ENCODE measurements at regions not wholly inside any gene's neighbourhood (a gene's known extent, or its start where the extent isn't known, plus 50 kb on each side); places are given as distances from the start of the nearest gene placed in this dataset.
"Not testable (repeated sequence)": the region's sequence is repeated elsewhere in the genome, so short reads cannot be mapped to it uniquely, and the experiment has no call there.

DNA sequence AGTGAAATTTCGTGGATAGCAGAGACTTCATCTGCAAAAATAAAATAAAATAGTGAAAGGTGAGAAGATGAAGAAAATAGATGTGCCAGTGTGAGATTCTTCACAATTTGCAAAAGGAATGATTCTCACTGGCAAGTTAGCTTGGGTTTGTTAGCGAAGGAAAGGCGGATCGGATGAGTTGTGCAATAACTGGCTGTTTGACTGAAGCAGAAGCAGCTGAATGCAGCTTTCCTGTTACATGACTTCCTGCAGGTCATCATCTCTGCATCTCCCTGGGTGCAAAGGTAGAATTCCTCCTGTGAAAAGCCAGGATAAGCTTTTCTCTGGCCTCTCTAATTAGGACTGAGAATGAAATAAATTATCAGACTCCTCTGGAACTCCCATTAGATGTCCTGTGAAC is 263.1 kb upstream of the CHRM3 start:
- BruUV-seq (replicated peaks) = no TSS peak
- DNase-seq = no peak

DNA sequence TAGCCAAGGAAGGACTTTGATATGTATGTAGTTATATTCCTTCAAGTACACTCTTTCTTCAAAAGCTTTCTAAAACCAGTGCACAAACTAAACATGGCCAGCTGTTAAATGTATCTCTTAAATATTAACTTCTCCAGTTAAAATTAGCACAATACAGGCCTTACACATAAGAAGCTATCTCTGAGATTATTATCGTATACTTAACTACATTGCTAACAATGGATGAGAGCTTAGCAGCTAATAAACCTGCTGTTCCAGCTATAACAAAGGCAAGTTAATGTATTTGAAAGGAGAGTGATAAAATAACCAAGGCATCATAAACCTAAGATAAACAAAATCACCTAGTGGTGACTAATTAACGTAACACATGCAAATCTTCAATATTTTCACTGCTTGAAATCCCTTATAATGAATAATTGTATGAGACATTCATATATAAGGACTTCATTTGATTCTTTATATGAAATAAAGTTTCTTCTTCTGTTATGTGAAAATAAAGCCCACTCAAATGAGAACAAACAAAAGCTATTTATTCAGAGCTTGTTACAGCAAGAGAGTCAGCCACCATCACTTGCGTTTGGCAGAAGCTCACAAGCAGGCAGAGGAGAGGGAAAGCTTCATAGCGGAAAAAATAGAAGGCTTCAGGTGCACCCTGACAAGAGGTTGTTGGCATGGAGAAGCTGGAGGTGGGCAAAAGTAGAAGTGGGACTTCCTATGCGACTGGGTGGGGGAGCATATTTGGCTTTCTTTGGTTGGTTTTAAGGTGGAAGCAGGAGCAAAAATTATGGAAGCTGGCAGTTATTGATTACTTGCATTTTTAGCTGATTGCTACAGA is 274.1 kb upstream of the CHRM3 start:
- CTCF ChIA-PET = no interaction called here
- H3K27me3 ChIP-seq (ENCODE audit: insufficient read depth, low read depth) = peaks cover 12% of the 10 kb centered on the region; the same call in 1 of the 2 replicates
- TF ChIP-seq, protein P1, sequence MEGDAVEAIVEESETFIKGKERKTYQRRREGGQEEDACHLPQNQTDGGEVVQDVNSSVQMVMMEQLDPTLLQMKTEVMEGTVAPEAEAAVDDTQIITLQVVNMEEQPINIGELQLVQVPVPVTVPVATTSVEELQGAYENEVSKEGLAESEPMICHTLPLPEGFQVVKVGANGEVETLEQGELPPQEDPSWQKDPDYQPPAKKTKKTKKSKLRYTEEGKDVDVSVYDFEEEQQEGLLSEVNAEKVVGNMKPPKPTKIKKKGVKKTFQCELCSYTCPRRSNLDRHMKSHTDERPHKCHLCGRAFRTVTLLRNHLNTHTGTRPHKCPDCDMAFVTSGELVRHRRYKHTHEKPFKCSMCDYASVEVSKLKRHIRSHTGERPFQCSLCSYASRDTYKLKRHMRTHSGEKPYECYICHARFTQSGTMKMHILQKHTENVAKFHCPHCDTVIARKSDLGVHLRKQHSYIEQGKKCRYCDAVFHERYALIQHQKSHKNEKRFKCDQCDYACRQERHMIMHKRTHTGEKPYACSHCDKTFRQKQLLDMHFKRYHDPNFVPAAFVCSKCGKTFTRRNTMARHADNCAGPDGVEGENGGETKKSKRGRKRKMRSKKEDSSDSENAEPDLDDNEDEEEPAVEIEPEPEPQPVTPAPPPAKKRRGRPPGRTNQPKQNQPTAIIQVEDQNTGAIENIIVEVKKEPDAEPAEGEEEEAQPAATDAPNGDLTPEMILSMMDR (conservative IDR thresholded peaks at IDR 0.05) = no peak
- no peak for TF ChIP-seq EZH2 (IDR thresholded peaks at IDR 0.05; ENCODE audit: low read depth)
- no peaks in the 10 kb centered on the region for H3K4me1 ChIP-seq (replicated peaks; ENCODE audit: insufficient read depth)
- H3K4me2 ChIP-seq = no peak overlapping the region
- H3K9me3 ChIP-seq (ENCODE audit: insufficient read depth, low read depth) = no peaks in the 10 kb centered on the region
- no peaks in the 10 kb centered on the region for H4K20me1 ChIP-seq (ENCODE audit: insufficient read depth)
- POLR2A ChIA-PET (ENCODE audit: unreplicated experiment) = no interaction called here
- no peak overlapping the region for H3K27ac ChIP-seq
- no peak overlapping the region for H3K4me3 ChIP-seq
- BruUV-seq (replicated peaks) = no TSS peak
- DNase-seq = no peak
- no peak overlapping the region for H2AFZ ChIP-seq
- H3K36me3 ChIP-seq (ENCODE audit: low read depth) = no peaks in the 10 kb centered on the region
- H3F3A ChIP-seq (ENCODE audit: insufficient read depth, low read depth) = no peaks in the 10 kb centered on the region
- intact Hi-C loops (cut with micrococcal nuclease; ENCODE audit: unreplicated experiment) = no loop called here
- H3K9me2 ChIP-seq (ENCODE audit: insufficient read depth) = no peaks in the 10 kb centered on the region
- no peaks in the 10 kb centered on the region for H3K79me2 ChIP-seq (ENCODE audit: low read depth)

More for the DNA sequence above, 263.1 kb upstream of the CHRM3 start:
- Histone ChIP-seq H4K20me1 (ENCODE audit: insufficient read depth) (no peaks in the 10 kb centered on the region), H3K79me2 (ENCODE audit: low read depth) (no peaks in the 10 kb centered on the region), H3F3A (ENCODE audit: insufficient read depth, low read depth) (no peaks in the 10 kb centered on the region), H3K4me3 (no peak overlapping the region), H3K27ac (no peak overlapping the region), H3K9me2 (ENCODE audit: insufficient read depth) (no peaks in the 10 kb centered on the region), H3K36me3 (ENCODE audit: low read depth) (no peaks in the 10 kb centered on the region), H3K9me3 (ENCODE audit: insufficient read depth, low read depth) (no peaks in the 10 kb centered on the region), H3K4me1 (replicated peaks; ENCODE audit: insufficient read depth) (no peaks in the 10 kb centered on the region), H3K4me2 (no peak overlapping the region), H2AFZ (no peak overlapping the region), H3K27me3 (ENCODE audit: insufficient read depth, low read depth) (0 out of 2 replicates have a peak, but pooled peaks cover 10% of the 10 kb centered on the region)
- POLR2A ChIA-PET (ENCODE audit: unreplicated experiment) = no interaction called here
- TF ChIP-seq, protein P1 (conservative IDR thresholded peaks at IDR 0.05) = no peak
- no peak for TF ChIP-seq EZH2 (IDR thresholded peaks at IDR 0.05; ENCODE audit: low read depth)
- CTCF ChIA-PET = no interaction called here
- intact Hi-C loops (cut with micrococcal nuclease; ENCODE audit: unreplicated experiment) = no loop called here

DNA sequence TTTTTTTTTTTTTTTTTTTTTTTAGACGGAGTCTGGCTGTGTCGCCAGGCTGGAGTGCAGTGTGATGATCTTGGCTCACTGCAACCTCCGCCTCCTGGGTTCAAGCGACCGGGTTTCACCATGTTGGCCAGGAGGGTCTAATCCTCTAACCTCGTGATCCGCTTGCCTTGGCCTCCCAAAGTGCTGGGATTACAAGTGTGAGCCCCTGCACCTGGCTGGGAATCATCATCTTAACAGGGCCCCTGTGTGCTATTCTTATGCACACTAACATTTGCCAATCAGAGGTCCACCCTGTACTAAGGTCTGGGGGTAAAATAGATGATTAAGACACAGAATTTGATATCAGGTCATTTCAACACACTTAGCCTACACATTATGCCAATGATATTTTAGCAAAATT is 278.7 kb upstream of the CHRM3 start:
- H3K9me2 ChIP-seq (ENCODE audit: insufficient read depth) = no peaks in the 10 kb centered on the region; the same call in 1 of the 2 replicates
- no peaks in the 10 kb centered on the region for H3F3A ChIP-seq (ENCODE audit: insufficient read depth, low read depth)
- H3K79me2 ChIP-seq (ENCODE audit: low read depth) = no peaks in the 10 kb centered on the region
- POLR2A ChIA-PET (ENCODE audit: unreplicated experiment) = no interaction called here
- no peaks in the 10 kb centered on the region for H4K20me1 ChIP-seq (ENCODE audit: insufficient read depth)
- TF ChIP-seq, protein P1 (conservative IDR thresholded peaks at IDR 0.05) = no peak
- no peak for TF ChIP-seq EZH2 (IDR thresholded peaks at IDR 0.05; ENCODE audit: low read depth)
- H2AFZ ChIP-seq = no peak overlapping the region
- BruUV-seq (replicated peaks) = no TSS peak
- CTCF ChIA-PET = no interaction called here
- no peaks in the 10 kb centered on the region for H3K9me3 ChIP-seq (ENCODE audit: insufficient read depth, low read depth)
- DNase-seq = no peak
- peaks cover 16% of the 10 kb centered on the region; the same call in 1 of the 2 replicates for H3K27me3 ChIP-seq (ENCODE audit: insufficient read depth, low read depth)
- H3K4me1 ChIP-seq (replicated peaks; ENCODE audit: insufficient read depth) = no peaks in the 10 kb centered on the region
- intact Hi-C loops (cut with micrococcal nuclease; ENCODE audit: unreplicated experiment) = no loop called here
- H3K4me3 ChIP-seq = no peak overlapping the region
- no peak overlapping the region for H3K27ac ChIP-seq
- H3K4me2 ChIP-seq = no peak overlapping the region
- no peaks in the 10 kb centered on the region for H3K36me3 ChIP-seq (ENCODE audit: low read depth)

DNA sequence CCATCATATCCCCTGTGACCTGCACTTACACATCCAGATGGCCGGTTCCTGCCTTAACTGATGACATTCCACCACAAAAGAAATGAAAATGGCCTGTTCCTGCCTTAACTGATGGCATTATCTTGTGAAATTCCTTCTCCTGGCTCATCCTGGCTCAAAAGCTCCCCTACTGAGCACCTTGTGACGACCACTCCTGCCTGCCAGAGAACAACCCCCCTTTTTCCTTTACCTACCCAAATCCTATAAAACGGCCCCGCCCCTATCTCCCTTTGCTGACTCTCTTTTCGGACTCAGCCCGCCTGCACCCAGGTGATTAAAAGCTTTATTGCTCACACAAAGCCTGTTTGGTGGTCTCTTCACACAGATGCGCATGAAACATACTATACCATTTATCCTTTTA is 279.7 kb upstream of the CHRM3 start:
- intact Hi-C loops (cut with micrococcal nuclease; ENCODE audit: unreplicated experiment); H3K79me2 ChIP-seq (ENCODE audit: low read depth); H3K36me3 ChIP-seq (ENCODE audit: low read depth); H3K4me3 ChIP-seq; H3K9me3 ChIP-seq (ENCODE audit: insufficient read depth, low read depth); H3K27ac ChIP-seq; DNase-seq; POLR2A ChIA-PET (ENCODE audit: unreplicated experiment); H2AFZ ChIP-seq; H3K4me2 ChIP-seq; CTCF ChIA-PET; H3K9me2 ChIP-seq (ENCODE audit: insufficient read depth); H4K20me1 ChIP-seq (ENCODE audit: insufficient read depth); BruUV-seq (replicated peaks); H3F3A ChIP-seq (ENCODE audit: insufficient read depth, low read depth); H3K4me1 ChIP-seq (replicated peaks; ENCODE audit: insufficient read depth): not testable (repeated sequence)
- peaks cover 16% of the 10 kb centered on the region for H3K27me3 ChIP-seq (ENCODE audit: insufficient read depth, low read depth)
